ENCODE measurements at regions not wholly inside any gene's neighbourhood (a gene's known extent, or its start where the extent isn't known, plus 50 kb on each side); places are given as distances from the start of the nearest gene placed in this dataset.
"Not testable (repeated sequence)": the region's sequence is repeated elsewhere in the genome, so short reads cannot be mapped to it uniquely, and the experiment has no call there.

GRCh38 chr20:60101891-60102281 lies 143.7 kb downstream of the CDH26 start:
- Histone ChIP-seq H3K36me3 (ENCODE audit: control insufficient read depth, insufficient read depth, low read length) (no peaks in the 10 kb centered on the region), H3K4me3 (ENCODE audit: low read depth, low read length) (no peak overlapping the region), H3K27me3 (ENCODE audit: control insufficient read depth, insufficient read depth, low read length) (no peaks in the 10 kb centered on the region)
- CTCF ChIA-PET, result no interaction called here
- POLR2A ChIA-PET, result no interaction called here
- no peak for TF ChIP-seq CTCF (IDR thresholded peaks at IDR 0.05; ENCODE audit: insufficient read depth, low read depth, low read length)
- DNase-seq (ENCODE audit: low read depth), result no peak

- CTCF ChIA-PET, result no interaction called here
- TF ChIP-seq CTCF (IDR thresholded peaks at IDR 0.05; ENCODE audit: insufficient read depth, low read depth, low read length), result no peak
These were observed 144.5 kb downstream of the CDH26 start for GRCh38 chr20:60102665-60103210.

GRCh38 chr20:60104993-60105803 lies 147.0 kb downstream of the CDH26 start:
- TF ChIP-seq CTCF (IDR thresholded peaks at IDR 0.05; ENCODE audit: insufficient read depth, low read depth, low read length), result no peak
- ChIA-PET POLR2A (interaction anchor here (0.6 kb wide), 1 partner anchor 167 kb away, joined by 6 read pairs; no protein-coding TSS in a partner anchor), CTCF (interaction anchor here (0.6 kb wide), 1 partner anchor 124 kb away, joined by 5 read pairs; no protein-coding TSS in a partner anchor)

More at GRCh38 chr20:60102665-60103210, 144.5 kb downstream of the CDH26 start:
- Histone ChIP-seq H3K27me3 (ENCODE audit: control insufficient read depth, insufficient read depth, low read length) (no peaks in the 10 kb centered on the region), H3K4me3 (ENCODE audit: low read depth, low read length) (no peak overlapping the region), H3K36me3 (ENCODE audit: control insufficient read depth, insufficient read depth, low read length) (no peaks in the 10 kb centered on the region)
- POLR2A ChIA-PET, result no interaction called here
- no peak for DNase-seq (ENCODE audit: low read depth)

GRCh38 chr20:60106186-60106585 lies 148.0 kb downstream of the CDH26 start:
- CTCF ChIA-PET; POLR2A ChIA-PET; H3K36me3 ChIP-seq (ENCODE audit: control insufficient read depth, insufficient read depth, low read length); DNase-seq (ENCODE audit: low read depth); H3K4me3 ChIP-seq (ENCODE audit: low read depth, low read length); H3K27me3 ChIP-seq (ENCODE audit: control insufficient read depth, insufficient read depth, low read length): not testable (repeated sequence)

More at GRCh38 chr20:60104993-60105803, 147.0 kb downstream of the CDH26 start:
- no peak for DNase-seq (ENCODE audit: low read depth)
- no peak overlapping the region for H3K4me3 ChIP-seq (ENCODE audit: low read depth, low read length)
- H3K36me3 ChIP-seq (ENCODE audit: control insufficient read depth, insufficient read depth, low read length), result no peaks in the 10 kb centered on the region
- H3K27me3 ChIP-seq (ENCODE audit: control insufficient read depth, insufficient read depth, low read length), result no peaks in the 10 kb centered on the region

GRCh38 chr20:60107621-60108390 lies 149.6 kb downstream of the CDH26 start:
- ChIA-PET CTCF (interaction anchor here (0.7 to 1.3 kb wide), 2 partner anchors 11 to 155 kb away, joined by 3 read pairs; no protein-coding TSS in a partner anchor), POLR2A (no interaction called here)
- DNase-seq (ENCODE audit: low read depth), result no peak
- no peak overlapping the region for H3K4me3 ChIP-seq (ENCODE audit: low read depth, low read length)
- no peaks in the 10 kb centered on the region for H3K36me3 ChIP-seq (ENCODE audit: control insufficient read depth, insufficient read depth, low read length)
- no peaks in the 10 kb centered on the region for H3K27me3 ChIP-seq (ENCODE audit: control insufficient read depth, insufficient read depth, low read length)
- no peak for TF ChIP-seq CTCF (IDR thresholded peaks at IDR 0.05; ENCODE audit: insufficient read depth, low read depth, low read length)
